IMR-90 (cell line): ENCODE measurements at regions not wholly inside any gene's neighbourhood (a gene's known extent, or its start where the extent isn't known, plus 50 kb on each side); places are given as distances from the start of the nearest gene placed in this dataset.

Experiments
- ATAC-seq: fragments of 200-7000 bp; cut with Tn5 transposase; 2 replicates; pipeline ENCODE4 v1.9.1; 2020; ENCODE audit warnings: low read depth, mild to moderate bottlenecking, moderate library complexity
- BruUV-seq: library from RNA; stranded (reverse); fragments of 400-500 nt; replicated peaks from 2 replicates; lab custom pipeline; 2021; lab: Mats Ljungman, UMichigan
- CTCF ChIA-PET: fragments of 300-600 bp; formaldehyde crosslinking; extraction: SDS; loops from one replicate; lab custom pipeline; 2021; ENCODE audit warnings: antibody characterized with exemption; lab: Yijun Ruan, JAX
- POLR2A ChIA-PET: fragments of 300-600 bp; sonication (Branson Sonifier 250); formaldehyde crosslinking; loops from one replicate; lab custom pipeline; 2022; ENCODE audit warnings: antibody characterized with exemption; ENCODE audit not compliant: unreplicated experiment; lab: Charles Lee
- DNase-seq: peaks from one replicate; pipeline ENCODE4 v3.0.0; 2013
- H2AFZ ChIP-seq: replicated peaks from 2 replicates; pipeline ENCODE3; 2013; ENCODE audit warnings: low read length, mild to moderate bottlenecking; ENCODE audit not compliant: poor library complexity
- H2AK5ac ChIP-seq: 2 replicates; pipeline ENCODE4 v1.6.1; 2013; ENCODE audit warnings: low read depth, low read length, inconsistent platforms
- H2AK9ac ChIP-seq: replicated peaks from 2 replicates; pipeline ENCODE3; 2013; ENCODE audit warnings: mild to moderate bottlenecking, low read depth, low read length, moderate library complexity; ENCODE audit not compliant: poor library complexity
- H2BK120ac ChIP-seq: 2 replicates; pipeline ENCODE4 v1.6.1; 2013; ENCODE audit warnings: low read depth, low read length, inconsistent platforms
- H2BK15ac ChIP-seq: 3 replicates; pipeline ENCODE4 v1.6.1; 2013; ENCODE audit warnings: low read depth, low read length, inconsistent platforms
- H2BK20ac ChIP-seq: 2 replicates; pipeline ENCODE4 v1.6.1; 2013; ENCODE audit warnings: low read depth, mild to moderate bottlenecking, inconsistent platforms, low read length, moderate library complexity
- H2BK5ac ChIP-seq: 2 replicates; pipeline ENCODE4 v1.6.1; 2013; ENCODE audit warnings: mild to moderate bottlenecking, low read depth, low read length, inconsistent platforms; ENCODE audit not compliant: poor library complexity, severe bottlenecking
- H3K14ac ChIP-seq: replicated peaks from 2 replicates; pipeline ENCODE4 v1.6.1; 2013; ENCODE audit warnings: low read depth, low read length, inconsistent platforms
- H3K18ac ChIP-seq: 2 replicates; pipeline ENCODE4 v1.6.1; 2013; ENCODE audit warnings: low read depth, low read length, control low read depth
- H3K23ac ChIP-seq: 2 replicates; pipeline ENCODE4 v1.6.1; 2013; ENCODE audit warnings: low read depth, low read length, inconsistent platforms
- H3K27ac ChIP-seq: 2 replicates; pipeline ENCODE4 v1.5.1; 2013; ENCODE audit warnings: mild to moderate bottlenecking, control low read depth, low read length; ENCODE audit not compliant: insufficient read depth
- H3K27me3 ChIP-seq: 2 replicates; pipeline ENCODE4 v1.6.1; 2013; ENCODE audit warnings: low read length; ENCODE audit not compliant: control insufficient read depth, insufficient read depth
- H3K36me3 ChIP-seq: 2 replicates; pipeline ENCODE4 v1.6.1; 2013; ENCODE audit warnings: low read length, mixed read lengths; ENCODE audit not compliant: control insufficient read depth, insufficient read depth
- H3K4ac ChIP-seq: 2 replicates; pipeline ENCODE4 v1.6.1; 2013; ENCODE audit warnings: low read depth, low read length, inconsistent platforms
- H3K4me1 ChIP-seq: 2 replicates; pipeline ENCODE4 v1.6.1; 2013; ENCODE audit warnings: low read length, mixed read lengths; ENCODE audit not compliant: control insufficient read depth, insufficient read depth
- H3K4me2 ChIP-seq: 2 replicates; pipeline ENCODE4 v1.6.1; 2013; ENCODE audit warnings: low read depth, mild to moderate bottlenecking, control low read depth, low read length, moderate library complexity
- H3K4me3 ChIP-seq: 2 replicates; pipeline ENCODE4 v1.5.1; 2013; ENCODE audit warnings: low read depth, mild to moderate bottlenecking, control low read depth, low read length, moderate library complexity; ENCODE audit not compliant: insufficient read depth
- H3K56ac ChIP-seq: 2 replicates; pipeline ENCODE4 v1.6.1; 2013; ENCODE audit warnings: low read length, inconsistent platforms; ENCODE audit not compliant: insufficient read depth; ENCODE audit errors: extremely low read depth
- H3K79me1 ChIP-seq, 2 experiments: 2 replicates each; pipeline ENCODE4 v1.6.1; 2013; ENCODE audit warnings: low read length in 2 of 2, inconsistent platforms in 1 of 2, low read depth in 1 of 2
- H3K9ac ChIP-seq: 2 replicates; pipeline ENCODE4 v1.6.1; 2013; ENCODE audit warnings: low read depth, low read length, control low read depth
- H3K9me1 ChIP-seq: 2 replicates; pipeline ENCODE4 v1.6.1; 2013; ENCODE audit warnings: low read length, inconsistent platforms; ENCODE audit not compliant: insufficient read depth
- H3K9me3 ChIP-seq: 2 replicates; pipeline ENCODE4 v1.6.1; 2013; ENCODE audit warnings: low read length; ENCODE audit not compliant: control insufficient read depth, insufficient read depth
- H4K20me1 ChIP-seq: 2 replicates; pipeline ENCODE4 v1.6.1; 2013; ENCODE audit warnings: low read length, inconsistent platforms; ENCODE audit not compliant: insufficient read depth
- H4K5ac ChIP-seq: 2 replicates; pipeline ENCODE4 v1.6.1; 2013; ENCODE audit warnings: mild to moderate bottlenecking, low read depth, low read length, control low read depth
- H4K8ac ChIP-seq, 2 experiments: 2 replicates each; pipeline ENCODE4 v1.6.1; 2013; ENCODE audit warnings: low read depth in 2 of 2, low read length in 2 of 2, control low read depth in 1 of 2, inconsistent platforms in 1 of 2
- H4K91ac ChIP-seq: 2 replicates; pipeline ENCODE4 v1.6.1; 2013; ENCODE audit warnings: low read depth, low read length, inconsistent platforms; ENCODE audit not compliant: insufficient read depth
- CEBPB ChIP-seq: IDR thresholded peaks from 2 replicates; pipeline ENCODE4 v1.6.1; 2012; ENCODE audit warnings: low read depth, low read length, improper control_type of control experiment
- CHD1 ChIP-seq: IDR thresholded peaks from 2 replicates; pipeline ENCODE4 v1.6.1; 2012; ENCODE audit warnings: low read depth, low read length, improper control_type of control experiment
- CTCF ChIP-seq: conservative IDR thresholded peaks from 2 replicates; pipeline ENCODE4 v1.5.1; 2012; ENCODE audit warnings: mild to moderate bottlenecking, low read depth, low read length, improper control_type of control experiment
- MXI1 ChIP-seq: IDR thresholded peaks from 2 replicates; pipeline ENCODE4 v1.6.1; 2012; ENCODE audit warnings: low read depth, mild to moderate bottlenecking, low read length, moderate library complexity, borderline replicate concordance
- RAD21 ChIP-seq: IDR thresholded peaks from 2 replicates; pipeline ENCODE4 v1.6.1; 2012; ENCODE audit warnings: low read length, improper control_type of control experiment
- SMC3 ChIP-seq: fragments of 150-350 bp; IDR thresholded peaks from 2 replicates; pipeline ENCODE4 v1.6.1; 2016; ENCODE audit warnings: low read depth, mild to moderate bottlenecking, antibody characterized with exemption, low read length, moderate library complexity
- WGBS, 2 experiments: methylation state at CpG; one replicate each; pipeline versions ENCODE4 v1.1.5 to v1.1.7; 2013; ENCODE audit warnings: missing lambda C conversion rate in 2 of 2; ENCODE audit not compliant: insufficient read length in 1 of 2; ENCODE audit errors: extremely low coverage in 2 of 2; 5-methylcytosine and 5-hydroxymethylcytosine counted together
- dilution Hi-C: fragments of 300-500 bp; cut with HindIII; formaldehyde crosslinking; loops from one replicate; pipeline ENCODE4 v1.14.3; 2018; ENCODE audit warnings: low sequenced_read_pairs; ENCODE audit not compliant: unreplicated experiment
- in situ Hi-C: fragments of 300-500 bp; cut with MboI; formaldehyde crosslinking; loops from 3 replicates; pipeline ENCODE4 v1.14.3; 2019; ENCODE audit warnings: low sequenced_read_pairs, inconsistent platforms, mixed read lengths
- intact Hi-C: fragments of 100-400 bp; cut with micrococcal nuclease; formaldehyde crosslinking; loops from 2 replicates; pipeline ENCODE4 v1.10.0; 2022
- TF ChIP-seq, protein P1 (sequence below): fragments of 150-350 bp; IDR thresholded peaks from 2 replicates; pipeline ENCODE4 v1.6.1; 2016; ENCODE audit warnings: low read depth, mild to moderate bottlenecking, low read length, moderate library complexity, borderline replicate concordance

GRCh38 chr11:89545691-89546090 lies 54.5 kb upstream of the NOX4 start:
- H3K4me1 ChIP-seq, result no peaks in the 10 kb centered on the region
- POLR2A ChIA-PET, result interaction anchor here (0.6 kb wide), 1 partner anchor 1416 kb away, joined by 3 read pairs; no protein-coding TSS in a partner anchor
- BruUV-seq, result no TSS peak

More at GRCh38 chr11:89545691-89546090, 54.5 kb upstream of the NOX4 start:
- Histone ChIP-seq H4K91ac (no peak overlapping the region), H3K56ac (no peak overlapping the region), H3K23ac (no peak overlapping the region), H4K20me1 (no peaks in the 10 kb centered on the region), H2BK15ac (no peak overlapping the region), H3K36me3 (no peaks in the 10 kb centered on the region), H2AK9ac (no peak overlapping the region), H3K18ac (no peak overlapping the region), H3K27me3 (no peaks in the 10 kb centered on the region), H3K4me2 (no peak overlapping the region), H2BK120ac (no peak overlapping the region), H3K27ac (no peak overlapping the region), H3K79me1 (no peaks in the 10 kb centered on the region), H3K9me1 (no peaks in the 10 kb centered on the region), H2BK20ac (no peak overlapping the region), H3K4ac (no peak overlapping the region), H3K9ac (no peak overlapping the region), H4K8ac (no peak overlapping the region), H2AK5ac (no peak overlapping the region), H4K5ac (no peak overlapping the region), H3K4me3 (no peak overlapping the region), H3K14ac (no peak overlapping the region), H2AFZ (no peak overlapping the region), H2BK5ac (no peak overlapping the region), H3K9me3 (no peaks in the 10 kb centered on the region)
- DNase-seq (no peak), ATAC-seq (no peak)
- dilution Hi-C loops, result no loop called here
- CTCF ChIA-PET, result no interaction called here
- whole genome bisulfite sequencing, 2 experiments, result no CpG with 5 or more reads among the region's 3 CpGs
- intact Hi-C loops, result no loop called here
- TF ChIP-seq CTCF, result no peak
- no peak for TF ChIP-seq SMC3
- TF ChIP-seq, protein P1, sequence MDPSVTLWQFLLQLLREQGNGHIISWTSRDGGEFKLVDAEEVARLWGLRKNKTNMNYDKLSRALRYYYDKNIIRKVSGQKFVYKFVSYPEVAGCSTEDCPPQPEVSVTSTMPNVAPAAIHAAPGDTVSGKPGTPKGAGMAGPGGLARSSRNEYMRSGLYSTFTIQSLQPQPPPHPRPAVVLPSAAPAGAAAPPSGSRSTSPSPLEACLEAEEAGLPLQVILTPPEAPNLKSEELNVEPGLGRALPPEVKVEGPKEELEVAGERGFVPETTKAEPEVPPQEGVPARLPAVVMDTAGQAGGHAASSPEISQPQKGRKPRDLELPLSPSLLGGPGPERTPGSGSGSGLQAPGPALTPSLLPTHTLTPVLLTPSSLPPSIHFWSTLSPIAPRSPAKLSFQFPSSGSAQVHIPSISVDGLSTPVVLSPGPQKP, result no peak
- TF ChIP-seq CEBPB, result no peak
- TF ChIP-seq CHD1, result no peak
- TF ChIP-seq MXI1, result no peak
- no peak for TF ChIP-seq RAD21
- in situ Hi-C loops, result no loop called here
